ENCODE measurements at regions not wholly inside any gene's neighbourhood (a gene's known extent, or its start where the extent isn't known, plus 50 kb on each side); places are given as distances from the start of the nearest gene placed in this dataset.

DNA sequence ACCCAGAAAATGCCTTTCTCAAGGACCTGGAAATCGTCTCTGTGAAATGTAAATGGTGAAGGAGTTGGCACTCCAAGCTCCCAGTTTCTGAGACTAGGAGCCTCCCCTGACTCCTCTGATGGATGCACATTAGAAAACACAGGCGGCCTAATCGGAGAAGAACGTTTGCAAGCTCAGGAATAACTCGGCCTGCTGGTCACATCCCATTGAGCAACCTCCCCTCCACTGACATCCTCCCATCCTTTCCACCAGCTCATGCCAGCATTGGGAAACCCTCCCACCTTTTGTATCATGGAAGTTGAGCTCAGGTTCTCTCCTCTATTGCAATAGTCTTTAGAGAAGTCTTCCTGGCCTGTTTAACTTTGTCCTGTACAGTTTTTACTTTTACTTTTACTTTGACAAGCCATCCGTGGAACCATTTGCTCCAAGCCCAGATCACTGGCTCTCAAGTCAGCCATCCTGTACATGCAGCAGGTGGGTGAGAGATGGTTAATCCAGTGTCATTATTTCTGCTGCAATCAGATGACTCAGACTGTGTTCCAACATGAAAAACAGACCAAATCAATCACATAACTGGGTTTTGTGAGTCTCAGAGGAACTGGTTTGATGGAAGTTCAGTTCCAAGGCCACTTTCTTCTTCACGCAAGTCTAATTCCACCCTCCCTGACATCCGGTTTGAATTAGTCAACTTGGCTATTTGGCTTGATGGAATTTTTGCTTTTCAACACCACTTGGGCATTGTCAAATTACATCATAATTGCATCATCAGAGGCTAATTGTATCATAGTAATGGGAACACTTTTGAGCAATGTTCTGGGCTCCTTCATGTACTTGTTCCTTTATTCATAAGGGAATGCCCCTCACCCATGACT is 619.4 kb upstream of the CDH4 start:
- ATAC-seq (peak in 1 of 2 donors; percentile 28), DNase-seq (no peak)
- Histone ChIP-seq H3K9me3 (no peaks in the 10 kb centered on the region), H3K36me3 (no peaks in the 10 kb centered on the region), H3K4me1 (no peaks in the 10 kb centered on the region), H3K27ac (no peak overlapping the region), H3K4me3 (no peak overlapping the region), H3K27me3 (ENCODE audit: low read depth) (peaks cover 4% of the 10 kb centered on the region)
- TF ChIP-seq, protein P1, sequence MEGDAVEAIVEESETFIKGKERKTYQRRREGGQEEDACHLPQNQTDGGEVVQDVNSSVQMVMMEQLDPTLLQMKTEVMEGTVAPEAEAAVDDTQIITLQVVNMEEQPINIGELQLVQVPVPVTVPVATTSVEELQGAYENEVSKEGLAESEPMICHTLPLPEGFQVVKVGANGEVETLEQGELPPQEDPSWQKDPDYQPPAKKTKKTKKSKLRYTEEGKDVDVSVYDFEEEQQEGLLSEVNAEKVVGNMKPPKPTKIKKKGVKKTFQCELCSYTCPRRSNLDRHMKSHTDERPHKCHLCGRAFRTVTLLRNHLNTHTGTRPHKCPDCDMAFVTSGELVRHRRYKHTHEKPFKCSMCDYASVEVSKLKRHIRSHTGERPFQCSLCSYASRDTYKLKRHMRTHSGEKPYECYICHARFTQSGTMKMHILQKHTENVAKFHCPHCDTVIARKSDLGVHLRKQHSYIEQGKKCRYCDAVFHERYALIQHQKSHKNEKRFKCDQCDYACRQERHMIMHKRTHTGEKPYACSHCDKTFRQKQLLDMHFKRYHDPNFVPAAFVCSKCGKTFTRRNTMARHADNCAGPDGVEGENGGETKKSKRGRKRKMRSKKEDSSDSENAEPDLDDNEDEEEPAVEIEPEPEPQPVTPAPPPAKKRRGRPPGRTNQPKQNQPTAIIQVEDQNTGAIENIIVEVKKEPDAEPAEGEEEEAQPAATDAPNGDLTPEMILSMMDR (IDR thresholded peaks at IDR 0.05), result no peak
- intact Hi-C loops (cut with DNase I), result no loop called here

DNA sequence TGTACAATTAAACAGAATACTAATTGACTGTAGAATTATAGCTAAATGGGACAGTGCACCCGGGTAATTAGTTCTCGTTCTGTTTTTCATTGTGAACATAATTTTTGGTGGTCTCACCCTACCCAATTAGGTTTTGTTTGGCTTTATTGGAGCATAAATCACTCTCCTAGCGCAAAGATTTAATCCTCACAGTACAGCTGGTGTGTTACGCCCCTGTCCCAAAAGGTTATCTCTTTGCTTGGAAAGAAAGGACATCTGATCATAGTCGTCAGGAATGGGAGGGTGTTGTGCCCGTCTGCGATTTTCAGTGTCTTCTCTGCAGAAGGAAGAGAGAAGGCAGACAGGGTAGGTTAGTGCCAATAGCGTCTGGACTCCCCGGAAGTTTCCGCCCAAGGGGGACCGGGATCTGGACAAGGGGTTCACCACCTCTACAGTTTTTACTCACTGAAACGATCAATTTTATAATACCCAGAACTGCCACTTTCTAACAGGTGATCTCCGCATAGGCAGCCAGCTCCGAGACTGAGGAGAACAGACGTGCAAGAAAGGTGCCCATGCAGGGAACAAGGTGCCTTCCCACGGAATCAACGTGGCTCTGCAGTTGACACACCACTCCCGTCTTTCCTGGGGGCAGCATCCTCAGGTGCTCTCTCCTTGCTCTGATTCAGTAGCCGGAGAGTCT is 617.4 kb upstream of the CDH4 start:
- Histone ChIP-seq H3K4me1 (no peaks in the 10 kb centered on the region), H3K27me3 (ENCODE audit: low read depth) (peaks cover 4% of the 10 kb centered on the region), H3K4me3 (no peak overlapping the region), H3K36me3 (no peaks in the 10 kb centered on the region), H3K27ac (no peak overlapping the region), H3K9me3 (no peaks in the 10 kb centered on the region)
- ATAC-seq (no peak), DNase-seq (no peak)
- TF ChIP-seq, protein P1 (IDR thresholded peaks at IDR 0.05), result no peak
- intact Hi-C loops (cut with DNase I), result no loop called here

DNA sequence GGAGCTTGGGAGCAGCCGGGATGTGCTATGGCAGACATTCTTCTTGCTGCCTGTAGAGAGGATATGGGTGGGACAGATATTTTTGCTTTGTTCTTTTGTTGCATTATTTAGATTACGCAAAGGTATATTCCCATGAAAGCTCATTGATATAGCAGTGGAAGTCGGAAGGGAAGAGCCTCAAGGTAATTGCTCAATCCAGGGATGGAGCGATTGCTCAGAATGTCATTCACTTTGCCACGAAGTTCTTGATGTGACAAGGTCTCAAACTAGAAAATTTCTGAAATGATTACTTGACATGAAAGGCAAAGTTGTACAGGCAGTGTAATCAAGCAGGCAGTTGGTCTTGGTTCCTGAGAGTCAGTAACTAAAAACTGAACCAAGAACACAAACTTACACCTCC is 615.6 kb upstream of the CDH4 start:
- intact Hi-C loops (cut with DNase I), result no loop called here
- no peaks in the 10 kb centered on the region for H3K27me3 ChIP-seq (ENCODE audit: low read depth)
- no peaks in the 10 kb centered on the region for H3K9me3 ChIP-seq
- H3K4me1 ChIP-seq, result no peaks in the 10 kb centered on the region
- H3K36me3 ChIP-seq, result no peaks in the 10 kb centered on the region
- no peak for DNase-seq
- H3K4me3 ChIP-seq, result no peak overlapping the region
- TF ChIP-seq, protein P1 (IDR thresholded peaks at IDR 0.05), result no peak
- ATAC-seq, result no peak
- H3K27ac ChIP-seq, result no peak overlapping the region

DNA sequence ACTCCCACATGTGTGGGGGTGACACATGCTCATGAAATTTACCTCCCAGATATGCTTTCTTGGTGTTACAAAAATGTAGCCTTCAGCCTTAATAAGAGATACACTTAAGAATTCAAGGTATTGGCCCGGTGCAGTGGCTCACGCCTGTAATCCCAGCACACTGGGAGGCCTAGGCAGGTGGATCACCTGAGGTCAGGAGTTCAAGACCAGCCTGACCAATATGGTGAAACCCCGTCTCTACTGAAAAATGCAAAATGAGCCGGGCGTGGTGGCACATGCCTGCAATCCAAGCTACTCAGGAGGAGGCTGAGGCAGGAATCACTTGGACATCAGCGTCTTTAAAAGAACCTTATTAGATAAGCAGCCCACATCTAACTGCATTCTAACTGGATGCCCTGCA is 614.3 kb upstream of the CDH4 start:
- no peak overlapping the region for H3K27ac ChIP-seq
- H3K4me1 ChIP-seq, result no peaks in the 10 kb centered on the region
- TF ChIP-seq, protein P1 (IDR thresholded peaks at IDR 0.05), result no peak
- no peaks in the 10 kb centered on the region for H3K27me3 ChIP-seq (ENCODE audit: low read depth)
- H3K9me3 ChIP-seq, result no peaks in the 10 kb centered on the region
- H3K36me3 ChIP-seq, result no peaks in the 10 kb centered on the region
- no peak overlapping the region for H3K4me3 ChIP-seq
- no peak for ATAC-seq
- no peak for DNase-seq
- intact Hi-C loops (cut with DNase I), result no loop called here

DNA sequence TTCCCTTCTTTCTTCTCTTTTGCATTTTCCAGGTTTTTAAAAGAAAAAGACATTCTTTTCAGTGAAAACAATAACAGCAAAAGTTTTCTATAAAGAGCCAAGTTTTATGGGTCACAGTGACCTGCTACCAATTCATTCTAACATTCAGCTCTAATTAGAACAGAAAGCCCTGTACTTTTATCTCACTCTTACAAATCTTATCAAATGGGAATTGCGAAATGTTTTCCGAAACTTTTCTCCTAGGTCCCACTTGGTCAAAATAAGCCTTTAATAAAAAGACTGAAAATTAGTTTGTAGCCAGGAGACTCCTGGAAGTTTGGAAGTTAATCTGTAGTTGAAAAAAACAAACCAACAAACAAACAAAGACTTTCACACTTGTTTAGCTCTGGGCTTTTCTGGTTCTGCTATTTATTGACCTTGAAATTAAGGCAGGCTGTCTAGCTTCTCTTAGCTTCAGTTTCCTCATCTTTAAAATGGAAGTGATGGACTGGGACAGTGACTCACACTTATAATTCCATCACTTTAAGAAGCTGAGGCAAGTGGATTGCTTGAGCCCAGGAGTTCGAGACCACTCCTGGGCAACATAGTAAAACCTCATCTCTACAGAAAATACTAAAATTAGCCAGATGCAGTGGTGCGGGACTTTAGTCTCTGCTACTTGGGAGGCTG is 613.5 kb upstream of the CDH4 start:
- no peak for DNase-seq

More for the DNA sequence above, 613.5 kb upstream of the CDH4 start:
- H3K27ac ChIP-seq, result no peak overlapping the region
- no peaks in the 10 kb centered on the region for H3K36me3 ChIP-seq
- H3K4me3 ChIP-seq, result no peak overlapping the region
- H3K9me3 ChIP-seq, result no peaks in the 10 kb centered on the region
- no peak for ATAC-seq
- H3K27me3 ChIP-seq (ENCODE audit: low read depth), result no peaks in the 10 kb centered on the region
- intact Hi-C loops (cut with DNase I), result no loop called here
- no peaks in the 10 kb centered on the region for H3K4me1 ChIP-seq
- TF ChIP-seq, protein P1 (IDR thresholded peaks at IDR 0.05), result no peak
